ENCODE measurements at regions not wholly inside any gene's neighbourhood (a gene's known extent, or its start where the extent isn't known, plus 50 kb on each side); places are given as distances from the start of the nearest gene placed in this dataset.

GRCh38 chr21:22881131-22881530 lies 1882.9 kb downstream of the NCAM2 start:
- POLR2A ChIA-PET: no interaction called here
- Mint-ChIP-seq H3K4me1 (no peaks in the 10 kb centered on the region), H3K9me3 (peaks cover 2% of the 10 kb centered on the region), H3K27me3 (no peaks in the 10 kb centered on the region), H3K4me3 (no peak overlapping the region), H3K36me3 (no peaks in the 10 kb centered on the region), H3K27ac (no peak overlapping the region)
- no peak for DNase-seq
- ATAC-seq (ENCODE audit: low read depth): no peak

GRCh38 chr21:22885079-22885478 lies 1886.9 kb downstream of the NCAM2 start:
- Mint-ChIP-seq H3K9me3 (no peaks in the 10 kb centered on the region), H3K4me3 (no peak overlapping the region), H3K4me1 (no peaks in the 10 kb centered on the region), H3K36me3 (no peaks in the 10 kb centered on the region), H3K27ac (no peak overlapping the region), H3K27me3 (no peaks in the 10 kb centered on the region)
- no peak for DNase-seq
- no peak for ATAC-seq (ENCODE audit: low read depth)
- POLR2A ChIA-PET: no interaction called here

- no peak overlapping the region for H3K27ac Mint-ChIP-seq
- no peaks in the 10 kb centered on the region for H3K9me3 Mint-ChIP-seq
- H3K27me3 Mint-ChIP-seq: no peaks in the 10 kb centered on the region
- POLR2A ChIA-PET: no interaction called here
- no peak overlapping the region for H3K4me3 Mint-ChIP-seq
- DNase-seq (no peak), ATAC-seq (ENCODE audit: low read depth) (no peak)
- H3K36me3 Mint-ChIP-seq: no peaks in the 10 kb centered on the region
- no peaks in the 10 kb centered on the region for H3K4me1 Mint-ChIP-seq
Measured at GRCh38 chr21:22885614-22886013, 1887.4 kb downstream of the NCAM2 start.

GRCh38 chr21:22889445-22889844 lies 1891.2 kb downstream of the NCAM2 start:
- H3K36me3 Mint-ChIP-seq: no peaks in the 10 kb centered on the region
- H3K9me3 Mint-ChIP-seq: no peaks in the 10 kb centered on the region
- DNase-seq (no peak), ATAC-seq (ENCODE audit: low read depth) (no peak)
- no peaks in the 10 kb centered on the region for H3K4me1 Mint-ChIP-seq
- H3K27ac Mint-ChIP-seq: no peak overlapping the region
- no peak overlapping the region for H3K4me3 Mint-ChIP-seq
- H3K27me3 Mint-ChIP-seq: no peaks in the 10 kb centered on the region
- POLR2A ChIA-PET: no interaction called here

GRCh38 chr21:22890656-22891055 lies 1892.4 kb downstream of the NCAM2 start:
- DNase-seq (no peak), ATAC-seq (ENCODE audit: low read depth) (no peak)
- Mint-ChIP-seq H3K36me3 (no peaks in the 10 kb centered on the region), H3K4me1 (no peaks in the 10 kb centered on the region), H3K27ac (no peak overlapping the region), H3K9me3 (no peaks in the 10 kb centered on the region), H3K27me3 (no peaks in the 10 kb centered on the region), H3K4me3 (no peak overlapping the region)
- POLR2A ChIA-PET: no interaction called here

- no peaks in the 10 kb centered on the region for H3K4me1 Mint-ChIP-seq
- H3K27me3 Mint-ChIP-seq: no peaks in the 10 kb centered on the region
- no peak overlapping the region for H3K4me3 Mint-ChIP-seq
- H3K36me3 Mint-ChIP-seq: no peaks in the 10 kb centered on the region
- no peak overlapping the region for H3K27ac Mint-ChIP-seq
- no peaks in the 10 kb centered on the region for H3K9me3 Mint-ChIP-seq
- POLR2A ChIA-PET: no interaction called here
- no peak for DNase-seq
- ATAC-seq (ENCODE audit: low read depth): no peak
Measured at GRCh38 chr21:22892028-22892427, 1893.8 kb downstream of the NCAM2 start.

GRCh38 chr21:22892740-22893139 lies 1894.5 kb downstream of the NCAM2 start:
- H3K9me3 Mint-ChIP-seq: no peaks in the 10 kb centered on the region
- no peak for ATAC-seq (ENCODE audit: low read depth)
- no peaks in the 10 kb centered on the region for H3K27me3 Mint-ChIP-seq
- H3K27ac Mint-ChIP-seq: no peak overlapping the region
- DNase-seq: no peak
- no peaks in the 10 kb centered on the region for H3K4me1 Mint-ChIP-seq
- H3K36me3 Mint-ChIP-seq: no peaks in the 10 kb centered on the region
- H3K4me3 Mint-ChIP-seq: no peak overlapping the region
- POLR2A ChIA-PET: no interaction called here

GRCh38 chr21:22898051-22898665 lies 1899.9 kb downstream of the NCAM2 start:
- ATAC-seq (ENCODE audit: low read depth) (no peak), DNase-seq (no peak)
- Mint-ChIP-seq H3K27me3 (no peaks in the 10 kb centered on the region), H3K9me3 (no peaks in the 10 kb centered on the region), H3K4me3 (no peak overlapping the region), H3K36me3 (no peaks in the 10 kb centered on the region), H3K4me1 (no peaks in the 10 kb centered on the region), H3K27ac (no peak overlapping the region)
- POLR2A ChIA-PET: no interaction called here

- DNase-seq (no peak), ATAC-seq (ENCODE audit: low read depth) (no peak)
- Mint-ChIP-seq H3K36me3 (no peaks in the 10 kb centered on the region), H3K9me3 (no peaks in the 10 kb centered on the region), H3K27me3 (no peaks in the 10 kb centered on the region), H3K4me3 (no peak overlapping the region), H3K27ac (no peak overlapping the region), H3K4me1 (no peaks in the 10 kb centered on the region)
- POLR2A ChIA-PET: no interaction called here
Measured at GRCh38 chr21:22900490-22900889, 1902.3 kb downstream of the NCAM2 start.

- DNase-seq (no peak), ATAC-seq (ENCODE audit: low read depth) (no peak)
- H3K36me3 Mint-ChIP-seq: no peaks in the 10 kb centered on the region
- H3K27me3 Mint-ChIP-seq: no peaks in the 10 kb centered on the region
- no peak overlapping the region for H3K4me3 Mint-ChIP-seq
- peaks cover 1% of the 10 kb centered on the region for H3K9me3 Mint-ChIP-seq
- no peak overlapping the region for H3K27ac Mint-ChIP-seq
- POLR2A ChIA-PET: no interaction called here
- no peaks in the 10 kb centered on the region for H3K4me1 Mint-ChIP-seq
Measured at GRCh38 chr21:22903851-22904250, 1905.6 kb downstream of the NCAM2 start.

GRCh38 chr21:22904385-22904784 lies 1906.2 kb downstream of the NCAM2 start:
- H3K27me3 Mint-ChIP-seq: no peaks in the 10 kb centered on the region
- ATAC-seq (ENCODE audit: low read depth): no peak
- H3K4me1 Mint-ChIP-seq: no peaks in the 10 kb centered on the region
- H3K9me3 Mint-ChIP-seq: peaks cover 1% of the 10 kb centered on the region
- POLR2A ChIA-PET: no interaction called here
- no peak for DNase-seq
- H3K27ac Mint-ChIP-seq: no peak overlapping the region
- H3K36me3 Mint-ChIP-seq: no peaks in the 10 kb centered on the region
- no peak overlapping the region for H3K4me3 Mint-ChIP-seq

- no peaks in the 10 kb centered on the region for H3K4me1 Mint-ChIP-seq
- no peak for ATAC-seq (ENCODE audit: low read depth)
- H3K27ac Mint-ChIP-seq: no peak overlapping the region
- POLR2A ChIA-PET: no interaction called here
- no peak overlapping the region for H3K4me3 Mint-ChIP-seq
- no peaks in the 10 kb centered on the region for H3K9me3 Mint-ChIP-seq
- DNase-seq: no peak
- no peaks in the 10 kb centered on the region for H3K27me3 Mint-ChIP-seq
- H3K36me3 Mint-ChIP-seq: no peaks in the 10 kb centered on the region
Measured at GRCh38 chr21:22925032-22925431, 1926.8 kb downstream of the NCAM2 start.

GRCh38 chr21:22927469-22927868 lies 1929.3 kb downstream of the NCAM2 start:
- H3K4me1 Mint-ChIP-seq: no peaks in the 10 kb centered on the region
- no peak overlapping the region for H3K27ac Mint-ChIP-seq
- DNase-seq (no peak), ATAC-seq (ENCODE audit: low read depth) (no peak)
- no peaks in the 10 kb centered on the region for H3K27me3 Mint-ChIP-seq
- H3K9me3 Mint-ChIP-seq: peaks cover 1% of the 10 kb centered on the region
- POLR2A ChIA-PET: no interaction called here
- H3K36me3 Mint-ChIP-seq: no peaks in the 10 kb centered on the region
- H3K4me3 Mint-ChIP-seq: no peak overlapping the region

GRCh38 chr21:22941779-22942490 lies 1943.7 kb downstream of the NCAM2 start:
- DNase-seq (no peak), ATAC-seq (ENCODE audit: low read depth) (no peak)
- no peak overlapping the region for H3K27ac Mint-ChIP-seq
- no peaks in the 10 kb centered on the region for H3K27me3 Mint-ChIP-seq
- no peaks in the 10 kb centered on the region for H3K36me3 Mint-ChIP-seq
- no peaks in the 10 kb centered on the region for H3K4me1 Mint-ChIP-seq
- peaks cover 2% of the 10 kb centered on the region for H3K9me3 Mint-ChIP-seq
- POLR2A ChIA-PET: interaction anchor here (0.6 kb wide), 1 partner anchor 39 kb away, joined by 3 read pairs; no protein-coding TSS in a partner anchor
- H3K4me3 Mint-ChIP-seq: no peak overlapping the region
